Fibroblast of villous mesenchyme (primary cell): ENCODE measurements at regions not wholly inside any gene's neighbourhood (a gene's known extent, or its start where the extent isn't known, plus 50 kb on each side); places are given as distances from the start of the nearest gene placed in this dataset.

Experiments used
- DNase-seq: peaks from one replicate; pipeline ENCODE4 v3.0.0-alpha.2; 2010; ENCODE audit warnings: low read depth
- H3K4me3 ChIP-seq: 2 replicates; pipeline ENCODE4 v1.5.1; 2011; ENCODE audit warnings: low read depth, mild to moderate bottlenecking, low read length
- TF ChIP-seq, protein P1 (sequence below): IDR thresholded peaks from 2 replicates; pipeline ENCODE4 v1.5.1; 2012; ENCODE audit warnings: low read depth, mild to moderate bottlenecking, low read length; ENCODE audit not compliant: insufficient read depth

DNA sequence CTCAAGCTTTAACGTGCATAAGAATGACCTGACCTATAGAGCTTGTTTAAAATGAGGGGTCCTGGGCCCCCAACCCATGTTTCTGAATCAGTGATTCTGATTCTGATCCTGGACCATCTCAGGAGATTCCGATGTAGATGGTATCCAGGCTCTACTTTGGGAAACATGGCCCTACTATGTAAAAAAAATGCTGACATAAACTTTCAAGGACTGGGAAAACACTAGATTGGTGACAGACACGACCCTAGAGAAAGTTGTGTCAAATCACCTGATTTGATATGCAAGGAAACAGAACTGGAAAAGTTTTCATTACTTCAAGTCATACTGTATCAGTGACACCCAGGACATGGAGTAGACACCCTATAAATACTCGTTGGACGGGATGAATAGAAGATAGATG is 328.5 kb downstream of the HNRNPD start:
- no peak for DNase-seq
- TF ChIP-seq, protein P1, sequence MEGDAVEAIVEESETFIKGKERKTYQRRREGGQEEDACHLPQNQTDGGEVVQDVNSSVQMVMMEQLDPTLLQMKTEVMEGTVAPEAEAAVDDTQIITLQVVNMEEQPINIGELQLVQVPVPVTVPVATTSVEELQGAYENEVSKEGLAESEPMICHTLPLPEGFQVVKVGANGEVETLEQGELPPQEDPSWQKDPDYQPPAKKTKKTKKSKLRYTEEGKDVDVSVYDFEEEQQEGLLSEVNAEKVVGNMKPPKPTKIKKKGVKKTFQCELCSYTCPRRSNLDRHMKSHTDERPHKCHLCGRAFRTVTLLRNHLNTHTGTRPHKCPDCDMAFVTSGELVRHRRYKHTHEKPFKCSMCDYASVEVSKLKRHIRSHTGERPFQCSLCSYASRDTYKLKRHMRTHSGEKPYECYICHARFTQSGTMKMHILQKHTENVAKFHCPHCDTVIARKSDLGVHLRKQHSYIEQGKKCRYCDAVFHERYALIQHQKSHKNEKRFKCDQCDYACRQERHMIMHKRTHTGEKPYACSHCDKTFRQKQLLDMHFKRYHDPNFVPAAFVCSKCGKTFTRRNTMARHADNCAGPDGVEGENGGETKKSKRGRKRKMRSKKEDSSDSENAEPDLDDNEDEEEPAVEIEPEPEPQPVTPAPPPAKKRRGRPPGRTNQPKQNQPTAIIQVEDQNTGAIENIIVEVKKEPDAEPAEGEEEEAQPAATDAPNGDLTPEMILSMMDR: no peak
- no peak overlapping the region for H3K4me3 ChIP-seq

DNA sequence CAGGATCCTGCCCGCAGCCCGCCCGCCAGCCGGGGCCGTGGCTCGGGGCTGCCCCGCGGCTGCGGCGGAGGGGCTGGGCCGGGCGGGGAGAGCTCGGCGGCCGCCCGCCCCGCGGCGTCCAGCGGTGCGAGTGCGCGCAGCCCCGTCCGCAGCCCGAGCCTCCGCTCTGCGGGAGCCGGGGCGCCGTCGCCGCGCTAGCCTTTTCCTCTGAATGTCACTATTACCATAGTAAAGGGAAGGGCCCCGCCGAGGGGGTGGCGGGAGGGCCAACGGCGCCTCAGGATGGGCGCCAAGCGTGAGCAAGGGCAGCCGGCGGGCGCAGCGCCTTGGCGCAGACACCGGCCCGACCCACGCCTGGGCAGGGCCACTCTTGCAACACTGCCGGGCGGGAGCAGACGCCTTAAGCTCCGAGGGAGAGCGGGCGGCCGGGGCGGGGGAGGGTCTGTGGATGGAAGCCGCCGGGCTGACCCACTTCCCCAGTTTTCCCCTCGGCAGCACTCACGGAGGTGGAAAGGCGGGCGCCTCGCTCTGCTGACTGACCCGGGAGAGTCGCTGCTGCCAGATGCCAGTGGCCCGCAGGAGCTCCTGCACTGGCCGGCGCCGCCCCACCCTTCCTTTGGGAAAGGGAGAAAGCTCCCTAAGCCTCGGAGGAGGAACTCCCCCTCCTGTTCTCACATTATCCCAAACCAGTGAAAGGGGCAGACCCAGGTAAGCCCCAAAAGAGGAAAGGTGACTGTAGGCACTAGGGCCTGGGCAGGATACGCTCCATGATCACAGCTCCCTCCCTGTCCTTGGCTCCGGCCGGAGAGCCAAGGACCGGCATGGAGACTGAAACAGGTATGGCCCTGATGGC is 329.4 kb downstream of the HNRNPD start:
- H3K4me3 ChIP-seq: no peak overlapping the region
- peak; percentile 2 for DNase-seq
- TF ChIP-seq, protein P1: no peak

DNA sequence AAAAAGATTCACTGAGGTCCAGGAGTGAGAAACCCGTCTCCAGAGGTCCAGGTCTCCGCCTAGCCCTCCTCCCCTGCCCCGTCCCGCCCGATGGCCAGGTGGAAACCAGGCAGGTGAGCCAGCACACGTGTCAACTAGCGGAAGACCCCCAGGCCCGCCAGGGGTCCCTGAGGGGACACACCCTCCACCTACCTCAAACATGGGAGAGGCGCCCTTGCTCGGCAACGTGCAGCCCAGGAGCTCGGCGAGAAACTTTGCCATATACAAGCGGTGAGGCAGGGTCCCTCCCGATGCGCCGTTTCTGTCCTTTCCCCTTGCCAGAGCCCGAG is 330.0 kb downstream of the HNRNPD start:
- no peak for DNase-seq
- H3K4me3 ChIP-seq: no peak overlapping the region
- TF ChIP-seq, protein P1: no peak

DNA sequence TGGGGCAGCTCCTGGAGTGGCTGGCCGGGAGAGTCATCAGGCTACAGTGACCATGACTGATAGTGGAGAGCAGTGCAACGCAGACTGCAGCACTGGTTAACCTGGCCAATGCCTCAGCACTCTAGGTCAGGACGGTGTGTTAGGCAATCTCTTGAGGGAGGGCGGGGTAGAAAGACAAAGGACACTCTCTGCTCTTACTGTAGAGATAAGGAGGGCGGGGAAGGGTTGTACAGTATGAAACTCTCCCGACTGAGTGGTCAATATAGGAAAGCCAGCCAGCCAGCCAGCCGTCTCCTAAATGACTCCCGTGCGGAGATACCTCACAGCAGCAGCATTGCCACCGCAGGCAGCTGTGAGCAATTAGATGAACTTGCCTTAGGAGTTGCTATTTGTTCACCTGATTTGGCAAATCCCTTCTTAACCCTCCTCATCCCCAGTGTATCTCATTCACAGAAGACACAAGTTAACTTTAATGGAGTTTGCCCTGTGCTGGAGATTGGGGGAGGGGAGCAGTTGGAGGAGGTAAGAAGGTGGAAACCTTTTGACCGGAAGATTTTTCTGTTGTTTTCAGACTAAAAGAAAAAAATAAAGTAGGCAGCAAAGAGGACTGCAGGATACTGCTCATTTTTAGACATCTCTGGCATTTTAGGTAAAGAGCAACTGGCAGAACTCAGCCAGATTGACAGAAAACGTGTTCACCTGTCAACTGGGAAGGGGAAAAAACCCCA is 330.5 kb downstream of the HNRNPD start:
- H3K4me3 ChIP-seq: no peak overlapping the region
- no peak for DNase-seq
- TF ChIP-seq, protein P1: no peak

DNA sequence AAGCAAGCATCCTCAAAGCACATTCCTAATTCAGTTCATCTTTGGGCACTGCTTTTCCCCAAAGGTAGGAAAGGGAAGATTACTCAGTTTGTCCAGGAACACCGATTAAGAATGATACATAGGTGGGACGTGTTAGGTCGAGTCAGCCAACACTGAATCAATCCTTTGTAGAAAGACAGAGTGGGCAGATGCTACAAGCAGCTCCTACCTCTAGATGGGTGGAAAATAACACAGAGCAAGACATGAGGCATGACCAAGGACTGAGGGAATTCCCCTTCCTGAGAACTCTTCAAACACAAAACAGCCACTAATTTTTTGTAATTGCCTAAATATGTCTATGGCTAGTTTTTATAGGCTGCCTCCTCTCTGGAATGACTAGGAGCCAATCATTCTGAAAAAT is 331.7 kb downstream of the HNRNPD start:
- TF ChIP-seq, protein P1: no peak
- H3K4me3 ChIP-seq: no peak overlapping the region
- DNase-seq: no peak

DNA sequence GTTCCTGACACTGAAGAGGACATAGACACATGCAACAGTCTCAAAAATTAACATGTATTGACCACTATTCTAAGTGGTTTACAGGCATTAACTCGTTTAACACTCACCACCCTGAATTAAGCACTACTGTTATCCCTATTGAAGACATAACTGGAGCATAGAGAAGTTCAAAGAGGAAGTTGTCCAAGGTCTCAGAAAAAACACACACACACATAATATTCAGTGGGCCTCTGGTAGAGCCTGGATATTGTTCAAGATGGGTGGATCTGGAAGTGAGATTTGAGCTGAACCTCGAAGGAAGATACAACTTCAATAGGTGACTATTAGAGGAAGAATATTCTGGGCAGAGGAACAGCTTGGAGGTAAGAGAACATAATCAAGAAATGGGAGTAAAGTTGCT is 334.9 kb downstream of the HNRNPD start:
- TF ChIP-seq, protein P1: no peak
- no peak overlapping the region for H3K4me3 ChIP-seq
- no peak for DNase-seq
